GM23338 (cell line): ENCODE measurements at regions not wholly inside any gene's neighbourhood (a gene's known extent, or its start where the extent isn't known, plus 50 kb on each side); places are given as distances from the start of the nearest gene placed in this dataset.

Experiments used
- ATAC-seq: fragments of 200-7000 bp; cut with Tn5 transposase; 3 replicates; pipeline ENCODE4 v1.9.1; 2020
- DNase-seq: peaks from one replicate; pipeline ENCODE4 v3.0.0-alpha.2; 2015; ENCODE audit warnings: low spot score
- H2AFZ ChIP-seq: fragments of 200-600 bp; sonication (generic); 2 replicates; pipeline ENCODE4 v1.8.0; 2016; ENCODE audit warnings: antibody characterized with exemption, mild to moderate bottlenecking, moderate library complexity
- H3F3A ChIP-seq: fragments of 200-600 bp; sonication (generic); replicated peaks from 2 replicates; pipeline ENCODE4 v1.8.0; 2017; ENCODE audit warnings: antibody characterized with exemption, mixed run types, low read depth
- H3K27ac ChIP-seq: fragments of 200-600 bp; sonication (generic); 2 replicates; pipeline ENCODE4 v1.6.1; 2016; ENCODE audit warnings: low read depth
- H3K27me3 ChIP-seq: fragments of 200-600 bp; sonication (generic); 2 replicates; pipeline ENCODE4 v1.8.0; 2016; ENCODE audit warnings: mild to moderate bottlenecking, mixed run types, moderate library complexity; ENCODE audit not compliant: insufficient read depth
- H3K36me3 ChIP-seq: fragments of 200-600 bp; sonication (generic); 2 replicates; pipeline ENCODE4 v1.8.0; 2016; ENCODE audit warnings: mild to moderate bottlenecking; ENCODE audit not compliant: insufficient read depth
- H3K4me1 ChIP-seq: fragments of 200-600 bp; sonication (generic); 2 replicates; pipeline ENCODE4 v1.8.0; 2016; ENCODE audit warnings: mild to moderate bottlenecking, moderate library complexity; ENCODE audit not compliant: insufficient read depth
- H3K4me2 ChIP-seq: fragments of 200-600 bp; sonication (generic); 2 replicates; pipeline ENCODE4 v1.7.1; 2017; ENCODE audit warnings: mixed run types
- H3K4me3 ChIP-seq: fragments of 200-600 bp; sonication (generic); 2 replicates; pipeline ENCODE4 v1.6.1; 2016; ENCODE audit warnings: mixed run types
- H3K79me2 ChIP-seq: fragments of 200-600 bp; sonication (generic); replicated peaks from 2 replicates; pipeline ENCODE4 v1.8.0; 2017; ENCODE audit warnings: mild to moderate bottlenecking; ENCODE audit not compliant: insufficient read depth
- H3K9me2 ChIP-seq: fragments of 200-600 bp; sonication (generic); 2 replicates; pipeline ENCODE4 v1.8.0; 2017; ENCODE audit not compliant: insufficient read depth
- H4K20me1 ChIP-seq: fragments of 200-600 bp; sonication (generic); replicated peaks from 2 replicates; pipeline ENCODE4 v1.8.0; 2017; ENCODE audit warnings: mild to moderate bottlenecking; ENCODE audit not compliant: insufficient read depth
- H3K27ac Mint-ChIP-seq: 2 replicates; pipeline ENCODE4 v1.8.0; 2020; ENCODE audit warnings: inconsistent platforms, mild to moderate bottlenecking, moderate library complexity, mixed read lengths
- H3K27me3 Mint-ChIP-seq: 3 replicates; pipeline ENCODE4 v1.8.0; 2022; ENCODE audit warnings: low read depth, mild to moderate bottlenecking, moderate library complexity, mixed read lengths, inconsistent platforms; ENCODE audit not compliant: insufficient read depth, poor library complexity
- H3K36me3 Mint-ChIP-seq: 3 replicates; pipeline ENCODE4 v1.8.0; 2021; ENCODE audit warnings: low read depth, mild to moderate bottlenecking, inconsistent platforms, moderate library complexity, mixed read lengths
- H3K4me1 Mint-ChIP-seq: 3 replicates; pipeline ENCODE4 v1.8.0; 2020; ENCODE audit warnings: mild to moderate bottlenecking, inconsistent platforms, mixed read lengths
- H3K4me3 Mint-ChIP-seq: 3 replicates; pipeline ENCODE4 v1.8.0; 2021; ENCODE audit warnings: moderate library complexity, mild to moderate bottlenecking, inconsistent platforms, mixed read lengths
- H3K9me3 Mint-ChIP-seq: 3 replicates; pipeline ENCODE4 v1.8.0; 2020; ENCODE audit warnings: moderate library complexity, mild to moderate bottlenecking, inconsistent platforms, mixed read lengths
- CREB1 ChIP-seq: fragments of 250-450 bp; sonication (Bioruptor Pico); IDR thresholded peaks from 2 replicates; pipeline ENCODE4 v1.5.0; 2020; ENCODE audit warnings: low read depth, mild to moderate bottlenecking, moderate library complexity
- EZH2 ChIP-seq: fragments of 200-600 bp; sonication (generic); IDR thresholded peaks from one replicate; pipeline ENCODE4 v1.8.0; 2017; ENCODE audit warnings: antibody characterized with exemption, mild to moderate bottlenecking, low read depth; ENCODE audit not compliant: unreplicated experiment
- EZH2phosphoT487 ChIP-seq: fragments of 200-600 bp; sonication (generic); IDR thresholded peaks from one replicate; pipeline ENCODE4 v1.8.1; 2018; ENCODE audit warnings: antibody characterized with exemption; ENCODE audit not compliant: unreplicated experiment
- JUNB ChIP-seq: IDR thresholded peaks from one replicate; pipeline ENCODE4 v1.6.1; 2016; ENCODE audit warnings: antibody characterized with exemption; ENCODE audit not compliant: unreplicated experiment
- NANOG ChIP-seq: IDR thresholded peaks from 2 replicates; pipeline ENCODE4 v1.6.1; 2016; ENCODE audit warnings: antibody characterized with exemption, borderline replicate concordance
- POLR2AphosphoS5 ChIP-seq: IDR thresholded peaks from 2 replicates; pipeline ENCODE4 v1.6.1; 2016; ENCODE audit warnings: antibody characterized with exemption, low read depth
- STAT1 ChIP-seq: IDR thresholded peaks from one replicate; pipeline ENCODE4 v1.6.1; 2016; ENCODE audit warnings: antibody characterized with exemption; ENCODE audit not compliant: unreplicated experiment
- ZNF114 ChIP-seq: fragments of 250-450 bp; sonication (Bioruptor Pico); IDR thresholded peaks from 2 replicates; pipeline ENCODE4 v1.5.0; 2020; ENCODE audit warnings: mild to moderate bottlenecking, moderate library complexity
- ZNF331 ChIP-seq: fragments of 250-450 bp; sonication (Bioruptor Pico); IDR thresholded peaks from 2 replicates; pipeline ENCODE4 v1.5.0; 2020; ENCODE audit warnings: low read depth, mild to moderate bottlenecking, moderate library complexity
- TF ChIP-seq, protein P1 (sequence below), 2 experiments: fragments of 200-600 bp in 1 of 2; sonication (generic) in 1 of 2; conservative IDR thresholded peaks; 2 replicates each; pipeline versions ENCODE4 v1.5.1 to v1.6.1; 2016 to 2017; ENCODE audit warnings: antibody characterized with exemption in 2 of 2, low read depth in 2 of 2, mild to moderate bottlenecking in 2 of 2, moderate library complexity in 1 of 2
- TF ChIP-seq, protein P2 (sequence below): fragments of 250-450 bp; sonication (Bioruptor Pico); IDR thresholded peaks from 2 replicates; pipeline ENCODE4 v1.5.0; 2020; ENCODE audit warnings: mild to moderate bottlenecking, moderate library complexity
- TF ChIP-seq, protein P3 (sequence below): IDR thresholded peaks from 2 replicates; pipeline ENCODE4 v1.6.1; 2016; ENCODE audit warnings: antibody characterized with exemption
- TF ChIP-seq, protein P4 (sequence below): IDR thresholded peaks from one replicate; pipeline ENCODE4 v1.6.1; 2018; ENCODE audit warnings: antibody characterized with exemption; ENCODE audit not compliant: unreplicated experiment

DNA sequence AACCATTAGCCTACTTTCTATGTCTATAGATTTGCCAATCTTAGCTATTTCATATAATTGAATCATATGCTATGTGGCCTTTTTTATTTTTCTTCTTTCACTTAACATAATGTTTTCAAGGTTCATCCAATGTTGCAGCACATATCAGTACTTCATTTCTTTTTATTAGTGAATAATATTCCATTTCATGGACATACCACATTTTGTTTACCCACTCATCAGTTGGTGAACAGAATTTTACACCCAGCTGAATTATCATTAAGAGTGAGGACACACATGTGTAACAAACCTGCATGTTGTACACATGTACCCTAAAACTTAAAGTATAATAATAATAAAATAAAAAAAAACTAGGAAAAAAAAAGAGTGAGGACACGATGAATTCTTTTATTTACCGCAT lies 81.7 kb upstream of the C3orf80 start:
- no peaks in the 10 kb centered on the region for H3K79me2 ChIP-seq

More for the DNA sequence above, 81.7 kb upstream of the C3orf80 start:
- Histone ChIP-seq H3F3A (no peaks in the 10 kb centered on the region), H3K27me3 (no peaks in the 10 kb centered on the region), H3K4me1 (no peaks in the 10 kb centered on the region), H2AFZ (no peak overlapping the region), H3K4me2 (no peak overlapping the region), H3K9me2 (no peaks in the 10 kb centered on the region), H3K36me3 (no peaks in the 10 kb centered on the region), H3K27ac (no peak overlapping the region), H4K20me1 (no peaks in the 10 kb centered on the region), H3K4me3 (no peak overlapping the region)
- Mint-ChIP-seq H3K27ac (no peak overlapping the region), H3K4me3 (no peak overlapping the region), H3K27me3 (peaks cover 2% of the 10 kb centered on the region), H3K4me1 (no peaks in the 10 kb centered on the region), H3K36me3 (no peaks in the 10 kb centered on the region; the same call in 2 of the 3 replicates), H3K9me3 (peaks cover 9% of the 10 kb centered on the region; the same call in 2 of the 3 replicates)
- DNase-seq: no peak
- no peak for TF ChIP-seq STAT1
- no peak for TF ChIP-seq ZNF331 (CRISPR knock-in tag)
- no peak for TF ChIP-seq EZH2phosphoT487
- TF ChIP-seq ZNF114 (CRISPR knock-in tag): no peak
- no peak for TF ChIP-seq JUNB
- TF ChIP-seq, protein P1, sequence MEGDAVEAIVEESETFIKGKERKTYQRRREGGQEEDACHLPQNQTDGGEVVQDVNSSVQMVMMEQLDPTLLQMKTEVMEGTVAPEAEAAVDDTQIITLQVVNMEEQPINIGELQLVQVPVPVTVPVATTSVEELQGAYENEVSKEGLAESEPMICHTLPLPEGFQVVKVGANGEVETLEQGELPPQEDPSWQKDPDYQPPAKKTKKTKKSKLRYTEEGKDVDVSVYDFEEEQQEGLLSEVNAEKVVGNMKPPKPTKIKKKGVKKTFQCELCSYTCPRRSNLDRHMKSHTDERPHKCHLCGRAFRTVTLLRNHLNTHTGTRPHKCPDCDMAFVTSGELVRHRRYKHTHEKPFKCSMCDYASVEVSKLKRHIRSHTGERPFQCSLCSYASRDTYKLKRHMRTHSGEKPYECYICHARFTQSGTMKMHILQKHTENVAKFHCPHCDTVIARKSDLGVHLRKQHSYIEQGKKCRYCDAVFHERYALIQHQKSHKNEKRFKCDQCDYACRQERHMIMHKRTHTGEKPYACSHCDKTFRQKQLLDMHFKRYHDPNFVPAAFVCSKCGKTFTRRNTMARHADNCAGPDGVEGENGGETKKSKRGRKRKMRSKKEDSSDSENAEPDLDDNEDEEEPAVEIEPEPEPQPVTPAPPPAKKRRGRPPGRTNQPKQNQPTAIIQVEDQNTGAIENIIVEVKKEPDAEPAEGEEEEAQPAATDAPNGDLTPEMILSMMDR (conservative IDR thresholded peaks at IDR 0.05; ENCODE audit: low read depth in 2 of 2): no peak
- TF ChIP-seq POLR2AphosphoS5: no peak
- no peak for TF ChIP-seq CREB1 (CRISPR knock-in tag)
- TF ChIP-seq, protein P2, sequence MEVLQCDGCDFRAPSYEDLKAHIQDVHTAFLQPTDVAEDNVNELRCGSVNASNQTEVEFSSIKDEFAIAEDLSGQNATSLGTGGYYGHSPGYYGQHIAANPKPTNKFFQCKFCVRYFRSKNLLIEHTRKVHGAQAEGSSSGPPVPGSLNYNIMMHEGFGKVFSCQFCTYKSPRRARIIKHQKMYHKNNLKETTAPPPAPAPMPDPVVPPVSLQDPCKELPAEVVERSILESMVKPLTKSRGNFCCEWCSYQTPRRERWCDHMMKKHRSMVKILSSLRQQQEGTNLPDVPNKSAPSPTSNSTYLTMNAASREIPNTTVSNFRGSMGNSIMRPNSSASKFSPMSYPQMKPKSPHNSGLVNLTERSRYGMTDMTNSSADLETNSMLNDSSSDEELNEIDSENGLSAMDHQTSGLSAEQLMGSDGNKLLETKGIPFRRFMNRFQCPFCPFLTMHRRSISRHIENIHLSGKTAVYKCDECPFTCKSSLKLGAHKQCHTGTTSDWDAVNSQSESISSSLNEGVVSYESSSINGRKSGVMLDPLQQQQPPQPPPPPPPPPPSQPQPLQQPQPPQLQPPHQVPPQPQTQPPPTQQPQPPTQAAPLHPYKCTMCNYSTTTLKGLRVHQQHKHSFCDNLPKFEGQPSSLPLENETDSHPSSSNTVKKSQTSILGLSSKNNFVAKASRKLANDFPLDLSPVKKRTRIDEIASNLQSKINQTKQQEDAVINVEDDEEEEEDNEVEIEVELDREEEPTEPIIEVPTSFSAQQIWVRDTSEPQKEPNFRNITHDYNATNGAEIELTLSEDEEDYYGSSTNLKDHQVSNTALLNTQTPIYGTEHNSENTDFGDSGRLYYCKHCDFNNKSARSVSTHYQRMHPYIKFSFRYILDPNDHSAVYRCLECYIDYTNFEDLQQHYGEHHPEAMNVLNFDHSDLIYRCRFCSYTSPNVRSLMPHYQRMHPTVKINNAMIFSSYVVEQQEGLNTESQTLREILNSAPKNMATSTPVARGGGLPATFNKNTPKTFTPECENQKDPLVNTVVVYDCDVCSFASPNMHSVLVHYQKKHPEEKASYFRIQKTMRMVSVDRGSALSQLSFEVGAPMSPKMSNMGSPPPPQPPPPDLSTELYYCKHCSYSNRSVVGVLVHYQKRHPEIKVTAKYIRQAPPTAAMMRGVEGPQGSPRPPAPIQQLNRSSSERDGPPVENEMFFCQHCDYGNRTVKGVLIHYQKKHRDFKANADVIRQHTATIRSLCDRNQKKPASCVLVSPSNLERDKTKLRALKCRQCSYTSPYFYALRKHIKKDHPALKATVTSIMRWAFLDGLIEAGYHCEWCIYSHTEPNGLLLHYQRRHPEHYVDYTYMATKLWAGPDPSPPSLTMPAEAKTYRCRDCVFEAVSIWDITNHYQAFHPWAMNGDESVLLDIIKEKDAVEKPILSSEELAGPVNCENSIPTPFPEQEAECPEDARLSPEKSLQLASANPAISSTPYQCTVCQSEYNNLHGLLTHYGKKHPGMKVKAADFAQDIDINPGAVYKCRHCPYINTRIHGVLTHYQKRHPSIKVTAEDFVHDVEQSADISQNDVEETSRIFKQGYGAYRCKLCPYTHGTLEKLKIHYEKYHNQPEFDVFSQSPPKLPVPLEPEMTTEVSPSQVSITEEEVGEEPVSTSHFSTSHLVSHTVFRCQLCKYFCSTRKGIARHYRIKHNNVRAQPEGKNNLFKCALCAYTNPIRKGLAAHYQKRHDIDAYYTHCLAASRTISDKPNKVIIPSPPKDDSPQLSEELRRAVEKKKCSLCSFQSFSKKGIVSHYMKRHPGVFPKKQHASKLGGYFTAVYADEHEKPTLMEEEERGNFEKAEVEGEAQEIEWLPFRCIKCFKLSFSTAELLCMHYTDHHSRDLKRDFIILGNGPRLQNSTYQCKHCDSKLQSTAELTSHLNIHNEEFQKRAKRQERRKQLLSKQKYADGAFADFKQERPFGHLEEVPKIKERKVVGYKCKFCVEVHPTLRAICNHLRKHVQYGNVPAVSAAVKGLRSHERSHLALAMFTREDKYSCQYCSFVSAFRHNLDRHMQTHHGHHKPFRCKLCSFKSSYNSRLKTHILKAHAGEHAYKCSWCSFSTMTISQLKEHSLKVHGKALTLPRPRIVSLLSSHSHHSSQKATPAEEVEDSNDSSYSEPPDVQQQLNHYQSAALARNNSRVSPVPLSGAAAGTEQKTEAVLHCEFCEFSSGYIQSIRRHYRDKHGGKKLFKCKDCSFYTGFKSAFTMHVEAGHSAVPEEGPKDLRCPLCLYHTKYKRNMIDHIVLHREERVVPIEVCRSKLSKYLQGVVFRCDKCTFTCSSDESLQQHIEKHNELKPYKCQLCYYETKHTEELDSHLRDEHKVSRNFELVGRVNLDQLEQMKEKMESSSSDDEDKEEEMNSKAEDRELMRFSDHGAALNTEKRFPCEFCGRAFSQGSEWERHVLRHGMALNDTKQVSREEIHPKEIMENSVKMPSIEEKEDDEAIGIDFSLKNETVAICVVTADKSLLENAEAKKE (CRISPR knock-in tag): no peak
- TF ChIP-seq, protein P3, sequence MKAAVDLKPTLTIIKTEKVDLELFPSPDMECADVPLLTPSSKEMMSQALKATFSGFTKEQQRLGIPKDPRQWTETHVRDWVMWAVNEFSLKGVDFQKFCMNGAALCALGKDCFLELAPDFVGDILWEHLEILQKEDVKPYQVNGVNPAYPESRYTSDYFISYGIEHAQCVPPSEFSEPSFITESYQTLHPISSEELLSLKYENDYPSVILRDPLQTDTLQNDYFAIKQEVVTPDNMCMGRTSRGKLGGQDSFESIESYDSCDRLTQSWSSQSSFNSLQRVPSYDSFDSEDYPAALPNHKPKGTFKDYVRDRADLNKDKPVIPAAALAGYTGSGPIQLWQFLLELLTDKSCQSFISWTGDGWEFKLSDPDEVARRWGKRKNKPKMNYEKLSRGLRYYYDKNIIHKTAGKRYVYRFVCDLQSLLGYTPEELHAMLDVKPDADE: no peak
- no peak for TF ChIP-seq NANOG
- TF ChIP-seq EZH2: no peak
- TF ChIP-seq, protein P4, sequence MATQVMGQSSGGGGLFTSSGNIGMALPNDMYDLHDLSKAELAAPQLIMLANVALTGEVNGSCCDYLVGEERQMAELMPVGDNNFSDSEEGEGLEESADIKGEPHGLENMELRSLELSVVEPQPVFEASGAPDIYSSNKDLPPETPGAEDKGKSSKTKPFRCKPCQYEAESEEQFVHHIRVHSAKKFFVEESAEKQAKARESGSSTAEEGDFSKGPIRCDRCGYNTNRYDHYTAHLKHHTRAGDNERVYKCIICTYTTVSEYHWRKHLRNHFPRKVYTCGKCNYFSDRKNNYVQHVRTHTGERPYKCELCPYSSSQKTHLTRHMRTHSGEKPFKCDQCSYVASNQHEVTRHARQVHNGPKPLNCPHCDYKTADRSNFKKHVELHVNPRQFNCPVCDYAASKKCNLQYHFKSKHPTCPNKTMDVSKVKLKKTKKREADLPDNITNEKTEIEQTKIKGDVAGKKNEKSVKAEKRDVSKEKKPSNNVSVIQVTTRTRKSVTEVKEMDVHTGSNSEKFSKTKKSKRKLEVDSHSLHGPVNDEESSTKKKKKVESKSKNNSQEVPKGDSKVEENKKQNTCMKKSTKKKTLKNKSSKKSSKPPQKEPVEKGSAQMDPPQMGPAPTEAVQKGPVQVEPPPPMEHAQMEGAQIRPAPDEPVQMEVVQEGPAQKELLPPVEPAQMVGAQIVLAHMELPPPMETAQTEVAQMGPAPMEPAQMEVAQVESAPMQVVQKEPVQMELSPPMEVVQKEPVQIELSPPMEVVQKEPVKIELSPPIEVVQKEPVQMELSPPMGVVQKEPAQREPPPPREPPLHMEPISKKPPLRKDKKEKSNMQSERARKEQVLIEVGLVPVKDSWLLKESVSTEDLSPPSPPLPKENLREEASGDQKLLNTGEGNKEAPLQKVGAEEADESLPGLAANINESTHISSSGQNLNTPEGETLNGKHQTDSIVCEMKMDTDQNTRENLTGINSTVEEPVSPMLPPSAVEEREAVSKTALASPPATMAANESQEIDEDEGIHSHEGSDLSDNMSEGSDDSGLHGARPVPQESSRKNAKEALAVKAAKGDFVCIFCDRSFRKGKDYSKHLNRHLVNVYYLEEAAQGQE: no peak
- no peak for ATAC-seq
